CD4-positive, alpha-beta T cell treated with Interleukin-15 for 1 hour (primary cell): ENCODE measurements at regions not wholly inside any gene's neighbourhood (a gene's known extent, or its start where the extent isn't known, plus 50 kb on each side); places are given as distances from the start of the nearest gene placed in this dataset.

Source experiments
- DNase-seq: peaks from one replicate; pipeline ENCODE4 v3.0.0-alpha.2; 2020

- no peak for DNase-seq
Observed at GRCh38 chr10:104505521-104506042, 135.5 kb upstream of the SORCS3 start.

GRCh38 chr10:104509981-104510380, 131.1 kb upstream of the SORCS3 start:
- DNase-seq = no peak

GRCh38 chr10:104510644-104511043, 130.4 kb upstream of the SORCS3 start:
- no peak for DNase-seq

GRCh38 chr10:104512800-104513199, 128.3 kb upstream of the SORCS3 start:
- DNase-seq = no peak

GRCh38 chr10:104515678-104516199, 125.4 kb upstream of the SORCS3 start:
- no peak for DNase-seq

- DNase-seq = no peak
Observed at GRCh38 chr10:104516986-104517385, 124.1 kb upstream of the SORCS3 start.

GRCh38 chr10:104517946-104518345, 123.1 kb upstream of the SORCS3 start:
- DNase-seq = no peak

GRCh38 chr10:104518891-104519290, 122.2 kb upstream of the SORCS3 start:
- DNase-seq = no peak

- no peak for DNase-seq
Observed at GRCh38 chr10:104520653-104521052, 120.4 kb upstream of the SORCS3 start.

- DNase-seq = no peak
Observed at GRCh38 chr10:104521901-104522694, 119.0 kb upstream of the SORCS3 start.

- DNase-seq = no peak
Observed at GRCh38 chr10:104526188-104526587, 114.9 kb upstream of the SORCS3 start.

- no peak for DNase-seq
Observed at GRCh38 chr10:104527013-104527412, 114.1 kb upstream of the SORCS3 start.

GRCh38 chr10:104540181-104540580, 100.9 kb upstream of the SORCS3 start:
- DNase-seq = no peak

- no peak for DNase-seq
Observed at GRCh38 chr10:104541820-104542219, 99.3 kb upstream of the SORCS3 start.

GRCh38 chr10:104546336-104546735, 94.8 kb upstream of the SORCS3 start:
- DNase-seq = no peak

GRCh38 chr10:104546756-104547155, 94.3 kb upstream of the SORCS3 start:
- no peak for DNase-seq

- DNase-seq = no peak
Observed at GRCh38 chr10:104548090-104548489, 93.0 kb upstream of the SORCS3 start.

GRCh38 chr10:104556831-104557230, 84.3 kb upstream of the SORCS3 start:
- DNase-seq = no peak

- no peak for DNase-seq
Observed at GRCh38 chr10:104557966-104558365, 83.1 kb upstream of the SORCS3 start.

- DNase-seq = no peak
Observed at GRCh38 chr10:104559935-104560334, 81.2 kb upstream of the SORCS3 start.

GRCh38 chr10:104563051-104563450, 78.0 kb upstream of the SORCS3 start:
- no peak for DNase-seq

GRCh38 chr10:104563548-104563947, 77.5 kb upstream of the SORCS3 start:
- no peak for DNase-seq

GRCh38 chr10:104574427-104574826, 66.7 kb upstream of the SORCS3 start:
- no peak for DNase-seq

GRCh38 chr10:104574838-104575237, 66.3 kb upstream of the SORCS3 start:
- no peak for DNase-seq

GRCh38 chr10:104576611-104577010, 64.5 kb upstream of the SORCS3 start:
- no peak for DNase-seq
